ENCODE measurements at regions not wholly inside any gene's neighbourhood (a gene's known extent, or its start where the extent isn't known, plus 50 kb on each side); places are given as distances from the start of the nearest gene placed in this dataset.

DNA sequence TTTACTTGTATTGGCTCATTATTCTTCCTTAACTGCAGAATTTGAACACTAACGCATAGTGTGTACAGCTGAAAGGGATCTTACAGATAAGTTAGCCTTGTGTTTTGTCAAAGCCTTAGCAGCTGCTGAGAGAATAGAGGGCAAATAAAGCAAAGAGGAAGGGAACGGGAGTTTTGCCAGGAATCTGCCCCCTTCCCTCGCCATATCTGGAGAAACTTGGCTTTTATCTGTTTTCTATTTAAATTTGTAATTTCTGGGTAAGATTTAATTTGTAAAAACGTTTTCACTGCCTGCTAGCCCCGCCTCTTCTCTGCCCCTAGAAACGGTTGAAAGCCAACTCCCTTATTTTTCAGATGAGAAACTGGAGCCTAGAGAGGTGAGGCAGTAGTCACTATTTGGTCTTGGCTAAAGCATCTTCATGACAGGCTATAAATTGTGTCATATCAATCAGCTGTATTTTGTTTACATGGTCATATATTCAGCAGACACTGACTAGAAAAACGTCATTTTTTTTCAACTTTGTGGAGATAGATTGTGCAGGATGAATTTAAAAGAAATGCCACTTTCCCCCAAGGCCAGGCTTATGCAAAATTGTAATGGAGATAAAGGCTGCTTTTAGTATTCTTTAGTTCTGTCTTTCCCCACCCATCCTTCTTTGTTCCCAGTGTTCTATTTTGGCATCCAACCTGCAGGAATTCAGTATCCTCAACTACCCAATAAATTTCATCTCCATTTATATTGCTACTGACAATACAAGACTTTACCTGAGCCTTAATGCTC is 319.4 kb downstream of the SH2D1A start:
- POLR2A ChIA-PET = no interaction called here
- intact Hi-C loops (cut with DNase I, micrococcal nuclease) = no loop called here
- Histone ChIP-seq H3K9me3 (ENCODE audit: control insufficient read depth in 1 of 2, insufficient read depth in 1 of 2, low read length in 2 of 2) (no peaks in the 10 kb centered on the region), H3K36me3 (ENCODE audit: insufficient read depth, low read length) (no peaks in the 10 kb centered on the region), H3K4me1 (ENCODE audit: insufficient read depth, low read length) (no peaks in the 10 kb centered on the region), H3K27ac (ENCODE audit: low read depth in 1 of 2, low read length in 2 of 2) (no peak overlapping the region), H3K4me3 (ENCODE audit: low read length) (no peak overlapping the region), H3K27me3 (ENCODE audit: control insufficient read depth in 1 of 2, insufficient read depth in 2 of 2, low read length in 2 of 2) (no peaks in the 10 kb centered on the region)
- H3K36me3 Mint-ChIP-seq (ENCODE audit: low read depth) = peaks cover 5% of the 10 kb centered on the region
- peaks cover 2% of the 10 kb centered on the region for H3K9me3 Mint-ChIP-seq
- no peak for DNase-seq
- no peak overlapping the region for H3K27ac Mint-ChIP-seq
- no peak overlapping the region for H3K4me3 Mint-ChIP-seq
- ATAC-seq (ENCODE audit: poor library complexity) = no peak
- peaks cover 23% of the 10 kb centered on the region for H3K4me1 Mint-ChIP-seq (ENCODE audit: low read depth)
- H3K27me3 Mint-ChIP-seq = no peaks in the 10 kb centered on the region
- CTCF ChIA-PET = no interaction called here
- no peak for TF ChIP-seq CTCF (IDR thresholded peaks at IDR 0.05)

DNA sequence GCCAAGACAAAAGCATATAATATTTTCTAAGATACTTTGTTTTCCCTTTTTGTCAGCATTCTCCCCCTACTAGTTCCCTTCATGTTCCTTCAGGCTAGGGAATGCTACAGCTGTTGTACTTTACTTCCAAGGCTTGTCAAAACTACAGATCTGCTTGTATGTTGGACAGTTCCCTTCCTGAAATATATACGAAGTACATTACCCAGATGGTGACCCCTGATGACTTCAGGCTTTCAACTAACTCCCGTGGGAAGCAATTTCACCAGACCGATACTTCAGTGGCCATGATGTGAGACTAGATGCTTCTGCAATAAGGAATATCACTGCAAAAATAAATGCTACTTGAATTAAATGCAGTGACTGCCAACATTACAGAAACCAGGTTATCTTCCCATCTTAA is 332.8 kb downstream of the SH2D1A start:
- H3K4me3 ChIP-seq (ENCODE audit: low read length) = no peak overlapping the region
- DNase-seq = no peak
- ATAC-seq (ENCODE audit: poor library complexity) = no peak
- Mint-ChIP-seq H3K4me3 (no peak overlapping the region), H3K36me3 (ENCODE audit: low read depth) (peaks cover 2% of the 10 kb centered on the region), H3K9me3 (no peaks in the 10 kb centered on the region), H3K27ac (no peak overlapping the region), H3K4me1 (ENCODE audit: low read depth) (no peaks in the 10 kb centered on the region), H3K27me3 (no peaks in the 10 kb centered on the region)
- no peak for TF ChIP-seq CTCF (IDR thresholded peaks at IDR 0.05)
- no peak overlapping the region for H3K27ac ChIP-seq (ENCODE audit: low read depth in 1 of 2, low read length in 2 of 2)
- peaks cover under 1 to 1% of the 10 kb centered on the region in 2 experiments for H3K9me3 ChIP-seq (ENCODE audit: control insufficient read depth in 1 of 2, insufficient read depth in 1 of 2, low read length in 2 of 2)
- intact Hi-C loops (cut with DNase I, micrococcal nuclease) = no loop called here
- H3K27me3 ChIP-seq (ENCODE audit: control insufficient read depth in 1 of 2, insufficient read depth in 2 of 2, low read length in 2 of 2) = no peaks in the 10 kb centered on the region
- CTCF ChIA-PET = no interaction called here
- no peaks in the 10 kb centered on the region for H3K36me3 ChIP-seq (ENCODE audit: insufficient read depth, low read length)
- H3K4me1 ChIP-seq (ENCODE audit: insufficient read depth, low read length) = no peaks in the 10 kb centered on the region
- POLR2A ChIA-PET = no interaction called here

DNA sequence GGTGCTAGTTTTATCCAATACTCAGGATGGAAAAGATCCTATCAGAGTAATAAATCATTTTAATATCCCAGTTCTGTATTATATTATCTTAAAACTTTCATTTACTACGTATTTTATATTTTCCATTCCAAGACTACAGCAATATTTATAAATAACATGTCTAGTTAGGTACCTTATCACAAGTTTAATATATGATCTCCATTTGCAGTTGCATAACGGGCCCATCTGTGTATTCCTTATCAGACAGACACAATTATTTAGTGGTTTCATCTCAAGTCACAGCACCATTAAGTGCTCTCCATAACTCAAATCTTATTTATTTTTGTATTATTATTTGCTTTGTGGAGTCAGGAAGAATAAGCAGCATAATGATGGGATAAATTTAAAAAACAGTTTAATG is 333.9 kb downstream of the SH2D1A start:
- Mint-ChIP-seq H3K9me3 (no peaks in the 10 kb centered on the region), H3K27me3 (no peaks in the 10 kb centered on the region), H3K27ac (no peak overlapping the region), H3K4me1 (ENCODE audit: low read depth) (no peaks in the 10 kb centered on the region), H3K36me3 (ENCODE audit: low read depth) (peaks cover 13% of the 10 kb centered on the region), H3K4me3 (no peak overlapping the region)
- no peak for DNase-seq
- Histone ChIP-seq H3K9me3 (ENCODE audit: control insufficient read depth in 1 of 2, insufficient read depth in 1 of 2, low read length in 2 of 2) (peaks cover 7 to 8% of the 10 kb centered on the region in 2 experiments), H3K27me3 (ENCODE audit: control insufficient read depth in 1 of 2, insufficient read depth in 2 of 2, low read length in 2 of 2) (no peaks in the 10 kb centered on the region), H3K4me1 (ENCODE audit: insufficient read depth, low read length) (no peaks in the 10 kb centered on the region), H3K4me3 (ENCODE audit: low read length) (no peak overlapping the region), H3K27ac (ENCODE audit: low read depth in 1 of 2, low read length in 2 of 2) (no peak overlapping the region), H3K36me3 (ENCODE audit: insufficient read depth, low read length) (no peaks in the 10 kb centered on the region)
- intact Hi-C loops (cut with DNase I, micrococcal nuclease) = no loop called here
- CTCF ChIA-PET = no interaction called here
- ATAC-seq (ENCODE audit: poor library complexity) = no peak
- POLR2A ChIA-PET = no interaction called here
- no peak for TF ChIP-seq CTCF (IDR thresholded peaks at IDR 0.05)
